Activated naive CD4-positive, alpha-beta T cell treated with anti-CD3 and anti-CD28 coated beads, Interleukin-2, amount 50 U/mL, for 24 hours (primary cell): ENCODE measurements at regions not wholly inside any gene's neighbourhood (a gene's known extent, or its start where the extent isn't known, plus 50 kb on each side); places are given as distances from the start of the nearest gene placed in this dataset.

Source experiments
- H3K27ac Mint-ChIP-seq: one replicate; pipeline ENCODE4 v1.8.0; 2021; ENCODE audit warnings: mild to moderate bottlenecking, mixed read lengths
- H3K27me3 Mint-ChIP-seq: one replicate; pipeline ENCODE4 v1.8.0; 2021; ENCODE audit warnings: mixed read lengths
- H3K36me3 Mint-ChIP-seq: one replicate; pipeline ENCODE4 v1.8.0; 2021; ENCODE audit warnings: mixed read lengths
- H3K4me1 Mint-ChIP-seq: one replicate; pipeline ENCODE4 v1.8.0; 2021; ENCODE audit warnings: mixed read lengths
- H3K4me3 Mint-ChIP-seq: one replicate; pipeline ENCODE4 v1.8.0; 2021; ENCODE audit warnings: mild to moderate bottlenecking, mixed read lengths
- H3K9me3 Mint-ChIP-seq: one replicate; pipeline ENCODE4 v1.8.0; 2021; ENCODE audit warnings: mixed read lengths

DNA sequence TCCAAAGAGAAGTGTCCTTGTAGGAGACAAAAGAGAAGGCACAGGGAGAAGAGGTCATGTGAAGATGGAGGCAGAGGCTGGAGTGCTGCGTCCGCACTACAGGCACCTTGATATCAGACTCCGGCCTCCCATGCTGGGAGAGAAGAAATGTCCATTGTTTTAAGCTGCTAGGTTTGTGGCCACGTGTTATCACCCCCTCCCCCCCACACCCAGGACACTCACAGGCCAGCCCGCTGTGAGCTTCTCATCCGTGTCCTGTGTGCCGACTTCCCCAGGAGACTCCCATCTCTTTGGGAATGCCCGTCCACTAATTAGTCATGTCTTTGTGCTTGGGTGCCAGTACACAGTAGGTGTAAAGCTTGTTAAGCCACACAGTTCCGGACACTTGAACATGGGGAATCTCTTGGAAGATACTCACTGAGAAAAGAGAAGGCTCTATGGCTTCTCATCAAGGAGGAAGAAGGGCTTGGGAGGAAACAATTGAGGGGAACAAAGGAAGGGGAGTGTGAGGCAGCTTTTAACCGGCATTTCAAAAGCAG lies 1234.7 kb downstream of the TBC1D22A start:
- Mint-ChIP-seq H3K4me1 (no peaks in the 10 kb centered on the region), H3K27ac (peak overlapping the region; percentile 71), H3K9me3 (no peaks in the 10 kb centered on the region), H3K27me3 (no peaks in the 10 kb centered on the region), H3K36me3 (no peaks in the 10 kb centered on the region), H3K4me3 (no peak overlapping the region)

GRCh38 chr22:47996446-47996857 lies 1234.0 kb downstream of the TBC1D22A start:
- no peaks in the 10 kb centered on the region for H3K36me3 Mint-ChIP-seq
- no peaks in the 10 kb centered on the region for H3K4me1 Mint-ChIP-seq
- no peak overlapping the region for H3K27ac Mint-ChIP-seq
- H3K27me3 Mint-ChIP-seq: no peaks in the 10 kb centered on the region
- H3K9me3 Mint-ChIP-seq: no peaks in the 10 kb centered on the region
- H3K4me3 Mint-ChIP-seq: no peak overlapping the region

DNA sequence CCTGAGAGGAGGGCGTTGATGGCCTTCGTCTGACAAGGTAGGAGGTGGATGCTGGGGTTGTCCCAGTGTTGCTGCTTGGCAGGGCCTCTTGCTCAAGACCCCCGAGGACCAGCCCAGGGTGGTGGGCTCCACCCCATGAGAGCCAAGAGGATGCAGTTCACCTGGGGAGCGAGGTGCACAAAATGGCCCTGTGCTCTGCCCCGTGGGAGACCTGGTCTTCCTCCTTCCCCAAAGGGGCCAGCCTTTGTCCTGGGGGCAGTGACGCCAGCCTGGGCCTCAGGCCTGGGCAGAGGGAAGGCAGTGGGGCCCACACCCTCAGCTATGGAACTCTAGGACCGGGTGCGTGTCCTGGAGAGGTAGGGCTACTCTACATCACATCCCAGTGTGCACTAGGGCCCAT lies 1233.3 kb downstream of the TBC1D22A start:
- no peaks in the 10 kb centered on the region for H3K4me1 Mint-ChIP-seq
- H3K27me3 Mint-ChIP-seq: no peaks in the 10 kb centered on the region
- H3K4me3 Mint-ChIP-seq: no peak overlapping the region
- H3K36me3 Mint-ChIP-seq: no peaks in the 10 kb centered on the region
- H3K27ac Mint-ChIP-seq: no peak overlapping the region
- no peaks in the 10 kb centered on the region for H3K9me3 Mint-ChIP-seq

- H3K4me3 Mint-ChIP-seq: no peak overlapping the region
- no peaks in the 10 kb centered on the region for H3K4me1 Mint-ChIP-seq
- no peaks in the 10 kb centered on the region for H3K9me3 Mint-ChIP-seq
- H3K36me3 Mint-ChIP-seq: no peaks in the 10 kb centered on the region
- no peaks in the 10 kb centered on the region for H3K27me3 Mint-ChIP-seq
- H3K27ac Mint-ChIP-seq: no peak overlapping the region
Observed at GRCh38 chr22:47995264-47995627, 1232.8 kb downstream of the TBC1D22A start.

- Mint-ChIP-seq H3K27me3 (no peaks in the 10 kb centered on the region), H3K4me1 (no peaks in the 10 kb centered on the region), H3K9me3 (no peaks in the 10 kb centered on the region), H3K4me3 (no peak overlapping the region), H3K27ac (no peak overlapping the region), H3K36me3 (no peaks in the 10 kb centered on the region)
Observed at GRCh38 chr22:47994601-47995263, 1232.3 kb downstream of the TBC1D22A start.

GRCh38 chr22:47994045-47994444 lies 1231.6 kb downstream of the TBC1D22A start:
- Mint-ChIP-seq H3K27ac (no peak overlapping the region), H3K9me3 (no peaks in the 10 kb centered on the region), H3K4me3 (no peak overlapping the region), H3K4me1 (no peaks in the 10 kb centered on the region), H3K27me3 (no peaks in the 10 kb centered on the region), H3K36me3 (no peaks in the 10 kb centered on the region)

DNA sequence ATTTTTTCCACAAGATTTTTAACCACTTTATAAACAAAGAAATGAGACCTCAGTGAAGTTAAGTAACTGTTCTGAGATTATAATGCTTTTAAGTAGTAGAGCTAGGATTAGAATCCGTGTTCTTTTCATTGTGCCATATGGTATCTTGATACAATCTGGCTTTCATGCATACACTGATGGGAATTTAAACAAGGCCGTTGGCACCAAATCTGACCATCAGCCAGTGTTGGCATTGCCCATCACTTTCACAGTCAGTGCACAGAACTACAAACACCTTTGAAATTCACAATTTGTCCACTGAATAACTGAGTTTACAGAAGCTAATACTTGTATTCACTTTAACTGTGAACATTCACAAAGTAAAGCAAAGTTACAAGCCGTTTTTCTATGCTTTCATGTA lies 1228.0 kb downstream of the TBC1D22A start:
- H3K27me3 Mint-ChIP-seq: peaks cover 13% of the 10 kb centered on the region
- H3K36me3 Mint-ChIP-seq: peaks cover 2% of the 10 kb centered on the region
- peaks cover 25% of the 10 kb centered on the region for H3K9me3 Mint-ChIP-seq
- no peak overlapping the region for H3K27ac Mint-ChIP-seq
- H3K4me1 Mint-ChIP-seq: no peaks in the 10 kb centered on the region
- H3K4me3 Mint-ChIP-seq: no peak overlapping the region

DNA sequence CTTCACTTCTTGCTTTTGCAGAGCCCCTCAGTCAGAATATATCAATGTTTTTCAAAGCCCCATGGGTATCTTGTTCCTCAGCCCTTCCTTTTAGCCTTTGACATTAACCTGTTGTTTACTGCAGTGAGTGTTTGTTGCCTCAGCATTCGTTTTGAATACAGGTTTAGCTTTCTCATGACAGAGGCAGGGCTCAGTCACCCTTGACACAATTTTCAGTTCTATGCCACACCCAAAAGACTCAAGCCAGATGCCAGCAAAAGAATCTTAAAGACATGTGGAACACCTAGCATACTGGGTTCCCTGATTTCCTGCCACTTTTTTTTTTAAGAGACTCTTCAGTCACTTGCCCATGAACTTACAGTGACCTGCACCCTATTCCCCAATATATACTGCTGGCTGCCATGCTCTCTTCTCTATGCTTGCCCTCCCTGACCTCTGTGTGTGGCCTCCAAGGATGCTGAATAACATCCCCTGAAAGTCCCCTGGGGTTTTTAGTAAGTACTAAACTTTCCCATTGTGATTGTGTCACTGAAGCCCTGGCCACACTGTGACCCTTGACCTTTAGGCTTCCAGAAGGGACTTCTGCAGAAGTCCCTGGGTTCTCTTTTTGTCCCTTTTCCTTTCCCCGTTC lies 1225.5 kb downstream of the TBC1D22A start:
- peaks cover 30% of the 10 kb centered on the region for H3K9me3 Mint-ChIP-seq
- no peak overlapping the region for H3K27ac Mint-ChIP-seq
- H3K4me1 Mint-ChIP-seq: no peaks in the 10 kb centered on the region
- H3K36me3 Mint-ChIP-seq: peaks cover 2% of the 10 kb centered on the region
- no peak overlapping the region for H3K4me3 Mint-ChIP-seq
- peaks cover 17% of the 10 kb centered on the region for H3K27me3 Mint-ChIP-seq

DNA sequence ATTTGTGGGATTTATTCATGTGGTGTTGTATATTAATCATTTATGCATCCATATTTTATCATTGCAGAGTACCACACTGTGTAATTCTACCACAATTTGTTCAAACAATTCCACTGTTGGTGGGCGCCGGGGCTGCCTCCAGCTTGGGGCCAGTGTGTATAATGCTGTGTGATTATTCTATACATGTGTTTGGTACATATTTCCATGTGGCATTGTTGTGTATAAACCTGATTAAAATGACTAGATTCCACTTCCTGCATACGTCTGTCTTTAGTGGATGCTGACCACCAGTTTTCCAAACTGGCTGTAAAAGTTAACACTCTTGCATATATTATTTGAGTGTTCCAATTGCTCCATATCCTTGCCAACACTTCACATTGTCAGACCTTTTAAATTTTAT lies 1213.8 kb downstream of the TBC1D22A start:
- no peak overlapping the region for H3K27ac Mint-ChIP-seq
- no peaks in the 10 kb centered on the region for H3K4me1 Mint-ChIP-seq
- H3K36me3 Mint-ChIP-seq: no peaks in the 10 kb centered on the region
- H3K27me3 Mint-ChIP-seq: peaks cover 2% of the 10 kb centered on the region
- H3K9me3 Mint-ChIP-seq: peaks cover 18% of the 10 kb centered on the region
- H3K4me3 Mint-ChIP-seq: no peak overlapping the region

GRCh38 chr22:47967831-47968230 lies 1205.4 kb downstream of the TBC1D22A start:
- H3K27ac Mint-ChIP-seq: no peak overlapping the region
- H3K9me3 Mint-ChIP-seq: no peaks in the 10 kb centered on the region
- H3K4me1 Mint-ChIP-seq: no peaks in the 10 kb centered on the region
- H3K36me3 Mint-ChIP-seq: no peaks in the 10 kb centered on the region
- H3K4me3 Mint-ChIP-seq: no peak overlapping the region
- H3K27me3 Mint-ChIP-seq: peaks cover 3% of the 10 kb centered on the region

DNA sequence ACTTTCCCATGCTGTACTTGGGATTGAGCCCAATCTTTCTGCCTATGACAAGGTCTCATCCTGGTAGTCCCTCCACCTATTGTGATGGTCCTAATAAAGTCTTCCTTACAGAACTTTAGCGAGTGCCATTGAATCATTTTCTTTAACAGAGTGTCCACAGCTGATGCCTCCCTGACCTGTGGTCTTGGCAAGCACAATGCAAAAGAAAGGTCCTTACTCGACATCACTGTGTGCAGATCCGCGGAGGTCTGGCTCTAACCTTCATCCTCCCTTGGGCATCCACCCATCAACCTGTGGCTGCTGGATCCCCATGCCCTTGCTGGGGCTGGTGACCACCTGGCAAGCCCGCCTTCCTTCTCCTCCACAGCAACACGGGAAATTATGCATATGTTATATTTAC lies 1203.9 kb downstream of the TBC1D22A start:
- Mint-ChIP-seq H3K4me1 (no peaks in the 10 kb centered on the region), H3K4me3 (no peak overlapping the region), H3K27ac (no peak overlapping the region), H3K27me3 (peaks cover 3% of the 10 kb centered on the region), H3K9me3 (no peaks in the 10 kb centered on the region), H3K36me3 (no peaks in the 10 kb centered on the region)

DNA sequence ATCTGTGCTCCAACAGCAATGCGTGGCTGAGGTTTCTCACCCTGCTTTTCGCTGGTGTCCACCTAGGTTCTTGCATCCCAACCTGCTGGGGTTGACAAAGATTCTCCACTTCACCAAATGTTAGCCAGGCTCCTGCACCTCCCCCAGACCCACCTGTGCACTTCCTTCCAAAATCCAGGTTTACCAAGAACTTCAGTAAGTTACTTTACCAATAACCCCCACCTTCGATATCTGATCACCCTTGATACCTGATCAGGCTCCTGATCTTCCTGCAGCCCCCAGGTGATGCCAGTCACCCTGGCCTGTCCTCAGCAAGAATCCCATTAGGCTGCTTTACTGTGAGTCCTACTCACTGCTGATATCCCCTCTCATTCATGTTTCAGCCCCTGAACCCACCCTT lies 1203.4 kb downstream of the TBC1D22A start:
- Mint-ChIP-seq H3K4me1 (no peaks in the 10 kb centered on the region), H3K27me3 (peaks cover 3% of the 10 kb centered on the region), H3K9me3 (no peaks in the 10 kb centered on the region), H3K4me3 (no peak overlapping the region), H3K36me3 (no peaks in the 10 kb centered on the region), H3K27ac (no peak overlapping the region)

GRCh38 chr22:47965066-47965465 lies 1202.6 kb downstream of the TBC1D22A start:
- Mint-ChIP-seq H3K27me3 (peaks cover 3% of the 10 kb centered on the region), H3K9me3 (no peaks in the 10 kb centered on the region), H3K4me1 (no peaks in the 10 kb centered on the region), H3K27ac (no peak overlapping the region), H3K4me3 (no peak overlapping the region), H3K36me3 (no peaks in the 10 kb centered on the region)

DNA sequence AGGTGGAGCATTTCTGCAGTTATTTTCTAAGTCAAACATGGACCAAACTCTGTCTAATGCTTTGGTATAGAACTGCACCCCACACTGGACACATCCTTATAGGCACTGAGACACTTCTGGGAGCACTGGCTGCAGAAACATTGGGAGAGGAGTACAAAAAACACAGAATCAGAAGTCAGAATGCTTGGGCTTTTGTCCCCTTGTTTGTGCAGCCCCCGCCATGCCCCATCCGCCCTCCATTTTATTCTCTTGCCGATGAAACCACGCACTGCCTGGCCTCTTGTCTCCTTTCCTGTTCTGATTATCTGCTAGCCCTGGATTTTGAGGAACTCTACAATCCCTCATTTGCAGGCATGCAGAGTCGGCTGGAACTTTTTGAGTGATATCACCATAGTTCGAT lies 1201.2 kb downstream of the TBC1D22A start:
- Mint-ChIP-seq H3K27ac (no peak overlapping the region), H3K9me3 (no peaks in the 10 kb centered on the region), H3K27me3 (peaks cover 3% of the 10 kb centered on the region), H3K4me3 (no peak overlapping the region), H3K36me3 (no peaks in the 10 kb centered on the region), H3K4me1 (no peaks in the 10 kb centered on the region)

DNA sequence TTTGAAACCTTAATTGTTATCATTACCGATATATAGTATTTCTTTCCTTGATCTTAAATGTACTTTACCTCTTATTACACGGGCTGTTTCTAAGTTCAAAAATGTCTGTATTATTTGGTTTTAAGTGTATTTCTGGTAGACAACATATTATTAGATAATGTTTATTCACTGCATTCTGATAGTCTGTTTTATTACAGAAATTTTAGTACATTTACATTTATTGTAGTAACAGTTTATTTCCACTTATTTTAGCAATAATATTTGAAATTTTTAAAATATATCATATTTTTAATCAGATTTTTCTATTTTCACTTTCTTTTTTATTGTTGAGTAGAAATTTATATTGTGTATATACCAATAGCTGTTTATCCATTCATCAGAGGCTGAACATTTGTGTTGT lies 1195.2 kb downstream of the TBC1D22A start:
- Mint-ChIP-seq H3K27ac (no peak overlapping the region), H3K4me1 (no peaks in the 10 kb centered on the region), H3K4me3 (no peak overlapping the region), H3K9me3 (no peaks in the 10 kb centered on the region), H3K27me3 (peaks cover 2% of the 10 kb centered on the region), H3K36me3 (no peaks in the 10 kb centered on the region)

GRCh38 chr22:47954107-47954506 lies 1191.7 kb downstream of the TBC1D22A start:
- peaks cover 8% of the 10 kb centered on the region for H3K9me3 Mint-ChIP-seq
- no peak overlapping the region for H3K27ac Mint-ChIP-seq
- no peaks in the 10 kb centered on the region for H3K36me3 Mint-ChIP-seq
- H3K4me3 Mint-ChIP-seq: no peak overlapping the region
- H3K27me3 Mint-ChIP-seq: peaks cover 7% of the 10 kb centered on the region
- H3K4me1 Mint-ChIP-seq: no peaks in the 10 kb centered on the region

GRCh38 chr22:47944941-47945340 lies 1182.5 kb downstream of the TBC1D22A start:
- Mint-ChIP-seq H3K27me3 (peaks cover 6% of the 10 kb centered on the region), H3K4me1 (peaks cover 6% of the 10 kb centered on the region), H3K36me3 (no peaks in the 10 kb centered on the region), H3K27ac (no peak overlapping the region), H3K9me3 (no peaks in the 10 kb centered on the region), H3K4me3 (no peak overlapping the region)
